Suprapubic skin (tissue), 4 donors: ENCODE measurements at regions not wholly inside any gene's neighbourhood (a gene's known extent, or its start where the extent isn't known, plus 50 kb on each side); places are given as distances from the start of the nearest gene placed in this dataset.

Experiments used
- CTCF ChIP-seq, 2 donors: fragments of 200-600 bp in 1 of 2; fragments of 450-650 bp in 1 of 2; sonication (generic) in 1 of 2; IDR thresholded peaks; one replicate each; pipeline ENCODE4 v1.5.1; 2016 to 2019; ENCODE audit warnings: antibody characterized with exemption in 2 of 2, mild to moderate bottlenecking in 1 of 2, moderate library complexity in 1 of 2
- EP300 ChIP-seq: sonication (generic); formaldehyde crosslinking; IDR thresholded peaks from one replicate; pipeline ENCODE4 v1.6.1; 2017; ENCODE audit warnings: antibody characterized with exemption
- POLR2A ChIP-seq, 2 donors: fragments of 450-650 bp; IDR thresholded peaks; one replicate each; pipeline ENCODE4 v1.6.1; 2017; ENCODE audit warnings: antibody characterized with exemption in 2 of 2, mild to moderate bottlenecking in 2 of 2, moderate library complexity in 2 of 2
- POLR2AphosphoS5 ChIP-seq, 3 donors: sonication (generic); formaldehyde crosslinking; IDR thresholded peaks; one replicate each; pipeline ENCODE4 v1.6.1; 2017; ENCODE audit warnings: antibody characterized with exemption in 3 of 3

DNA sequence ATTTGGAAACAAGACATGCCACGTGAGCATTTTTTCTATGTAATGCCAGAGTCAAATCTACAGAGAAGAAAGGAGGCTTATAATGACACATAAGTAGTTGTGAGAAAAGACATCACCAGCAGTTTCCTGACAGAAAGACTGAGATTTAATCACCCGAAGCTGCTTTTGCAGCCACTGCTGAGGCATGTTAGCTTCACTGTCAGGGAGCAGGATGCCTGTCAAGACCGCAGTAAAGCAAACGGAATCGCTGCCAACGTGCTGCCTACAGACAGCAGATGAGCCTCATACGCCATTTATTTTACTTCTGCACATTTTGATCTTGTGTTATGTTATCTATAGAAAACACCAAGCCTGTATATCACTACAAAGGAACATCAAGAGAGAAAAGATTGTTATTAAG is 68.7 kb upstream of the NDST3 start:
- TF ChIP-seq CTCF (IDR thresholded peaks at IDR 0.05): no peak
- TF ChIP-seq POLR2A (IDR thresholded peaks at IDR 0.05): no peak
- no peak for TF ChIP-seq EP300
- TF ChIP-seq POLR2AphosphoS5 (IDR thresholded peaks at IDR 0.05): no peak
